ENCODE measurements at regions not wholly inside any gene's neighbourhood (a gene's known extent, or its start where the extent isn't known, plus 50 kb on each side); places are given as distances from the start of the nearest gene placed in this dataset.
"Not testable (repeated sequence)": the region's sequence is repeated elsewhere in the genome, so short reads cannot be mapped to it uniquely, and the experiment has no call there.

- ATAC-seq (replicated peaks), result no peak
- Mint-ChIP-seq H3K9me3 (no peaks in the 10 kb centered on the region), H3K4me1 (no peaks in the 10 kb centered on the region), H3K4me3 (no peak overlapping the region), H3K27ac (no peak overlapping the region), H3K36me3 (no peaks in the 10 kb centered on the region), H3K27me3 (no peaks in the 10 kb centered on the region)
- DNase-seq, result no peak
These were observed 1044.6 kb upstream of the GJE1 start for GRCh38 chr6:141088171-141088570.

- H3K4me1 Mint-ChIP-seq, result no peaks in the 10 kb centered on the region
- no peaks in the 10 kb centered on the region for H3K36me3 Mint-ChIP-seq
- ATAC-seq (replicated peaks) (peak; percentile 79 to 93), DNase-seq (peak; percentile 6)
- H3K9me3 Mint-ChIP-seq, result no peaks in the 10 kb centered on the region
- no peak overlapping the region for H3K4me3 Mint-ChIP-seq
- H3K27me3 Mint-ChIP-seq, result no peaks in the 10 kb centered on the region
- H3K27ac Mint-ChIP-seq, result no peak overlapping the region
These were observed 1055.1 kb upstream of the GJE1 start for GRCh38 chr6:141077355-141078333.

DNA sequence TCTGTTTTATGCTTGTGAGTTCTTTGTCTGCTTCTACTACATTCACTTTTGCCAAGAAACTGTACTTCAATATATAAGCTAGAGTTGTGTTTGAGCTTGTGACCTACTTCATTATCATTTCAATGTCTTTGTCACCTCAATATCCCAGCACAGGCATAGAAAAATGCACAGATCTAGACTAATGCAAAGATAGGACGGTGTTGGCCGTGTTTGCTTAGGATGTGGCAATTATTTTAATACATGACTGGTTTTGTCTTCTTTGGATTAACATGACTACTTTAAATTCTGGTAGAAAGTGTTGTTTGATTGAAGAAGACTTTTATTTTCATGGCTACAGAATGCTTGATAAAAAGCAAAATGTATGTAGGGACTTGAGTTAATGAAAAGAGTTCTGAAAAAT lies 1075.0 kb upstream of the GJE1 start:
- ATAC-seq (replicated peaks) (no peak), DNase-seq (no peak)
- H3K27ac Mint-ChIP-seq, result no peak overlapping the region
- no peaks in the 10 kb centered on the region for H3K36me3 Mint-ChIP-seq
- no peak overlapping the region for H3K4me3 Mint-ChIP-seq
- no peaks in the 10 kb centered on the region for H3K27me3 Mint-ChIP-seq
- H3K9me3 Mint-ChIP-seq, result no peaks in the 10 kb centered on the region
- H3K4me1 Mint-ChIP-seq, result no peaks in the 10 kb centered on the region

DNA sequence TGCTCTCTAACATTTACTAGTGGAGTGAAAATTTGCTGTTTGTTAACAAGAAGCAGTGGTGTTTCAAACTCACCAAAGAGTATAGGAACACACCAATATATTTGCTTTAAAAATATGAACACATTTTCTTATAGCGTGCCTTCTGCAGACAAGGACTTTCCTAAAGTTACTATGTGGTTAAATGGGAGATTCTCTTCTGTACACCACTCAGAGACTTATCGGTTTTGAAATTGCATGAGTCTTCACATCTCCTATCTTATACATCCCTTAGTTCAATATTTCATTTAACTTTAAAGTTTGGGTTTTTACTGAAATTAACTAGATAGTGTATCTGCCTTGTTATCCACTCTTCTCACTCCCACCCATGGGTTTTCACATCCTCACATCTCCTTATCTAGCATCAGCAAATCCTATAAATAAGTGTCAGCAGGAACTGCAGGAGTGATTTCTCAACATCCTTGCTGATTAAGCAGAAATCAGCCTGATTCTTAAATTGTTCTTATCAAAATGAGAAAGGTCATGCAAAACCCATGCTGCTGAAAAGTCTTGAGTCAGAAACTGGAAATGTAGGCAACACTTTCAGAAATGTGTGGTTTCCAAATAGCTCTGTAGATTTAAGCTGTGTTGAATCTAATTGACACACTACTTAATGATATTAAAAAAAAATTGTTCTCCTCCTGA lies 1075.6 kb upstream of the GJE1 start:
- Mint-ChIP-seq H3K36me3 (no peaks in the 10 kb centered on the region), H3K27me3 (no peaks in the 10 kb centered on the region), H3K4me3 (no peak overlapping the region), H3K27ac (no peak overlapping the region), H3K4me1 (no peaks in the 10 kb centered on the region), H3K9me3 (no peaks in the 10 kb centered on the region)
- ATAC-seq (replicated peaks) (no peak), DNase-seq (no peak)

DNA sequence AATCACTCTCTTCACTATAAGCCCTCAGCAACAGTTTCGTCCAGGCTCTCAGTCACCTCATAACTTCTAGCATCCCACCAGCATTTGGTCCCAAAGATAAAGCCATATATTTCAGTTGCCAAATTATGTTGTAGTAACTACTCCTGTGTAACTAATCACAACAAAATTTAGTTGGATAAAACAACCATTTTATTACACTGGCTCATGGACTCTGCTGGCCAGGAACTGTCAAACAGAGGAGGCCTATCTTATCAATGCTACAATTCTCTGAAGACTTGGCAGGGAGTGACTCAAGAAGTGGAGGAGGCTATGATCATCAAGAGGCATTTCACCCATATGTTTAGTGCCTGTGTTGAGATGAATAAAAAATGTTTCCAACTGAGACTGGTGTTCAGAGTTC lies 1082.3 kb upstream of the GJE1 start:
- Mint-ChIP-seq H3K36me3 (no peaks in the 10 kb centered on the region), H3K9me3 (no peaks in the 10 kb centered on the region), H3K4me1 (no peaks in the 10 kb centered on the region), H3K27me3 (no peaks in the 10 kb centered on the region), H3K27ac (no peak overlapping the region), H3K4me3 (no peak overlapping the region)
- ATAC-seq (replicated peaks) (no peak), DNase-seq (no peak)

- no peak overlapping the region for H3K27ac Mint-ChIP-seq
These were observed 1084.3 kb upstream of the GJE1 start for GRCh38 chr6:141048451-141048850.

DNA sequence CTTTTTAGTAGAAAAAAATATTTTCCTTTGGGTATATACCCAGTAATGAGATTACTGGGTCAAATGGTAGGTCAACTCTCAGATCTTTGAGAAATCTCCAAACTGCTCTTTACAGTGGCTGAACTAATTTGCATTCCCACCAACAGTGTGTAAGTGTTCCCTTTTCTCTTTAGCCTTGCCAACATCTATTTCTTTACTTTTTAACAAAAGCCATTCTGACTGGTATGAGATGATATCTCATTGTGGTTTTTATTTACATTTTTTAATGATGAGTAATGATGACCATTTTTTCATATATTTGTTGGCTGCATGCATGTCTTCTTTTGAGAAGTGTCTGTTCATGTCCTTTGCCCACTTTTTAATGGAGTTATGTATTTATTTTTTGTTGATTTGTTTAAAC lies 1086.2 kb upstream of the GJE1 start:
- H3K9me3 Mint-ChIP-seq; H3K27me3 Mint-ChIP-seq; ATAC-seq (replicated peaks); H3K27ac Mint-ChIP-seq; H3K4me1 Mint-ChIP-seq; DNase-seq; H3K4me3 Mint-ChIP-seq; H3K36me3 Mint-ChIP-seq: not testable (repeated sequence)

More at GRCh38 chr6:141048451-141048850, 1084.3 kb upstream of the GJE1 start:
- Mint-ChIP-seq H3K36me3 (no peaks in the 10 kb centered on the region), H3K4me1 (no peaks in the 10 kb centered on the region), H3K4me3 (no peak overlapping the region), H3K9me3 (no peaks in the 10 kb centered on the region), H3K27me3 (no peaks in the 10 kb centered on the region)
- DNase-seq, result no peak
- ATAC-seq (replicated peaks), result no peak

GRCh38 chr6:141041596-141042087 lies 1091.1 kb upstream of the GJE1 start:
- no peak overlapping the region for H3K4me3 Mint-ChIP-seq
- no peaks in the 10 kb centered on the region for H3K4me1 Mint-ChIP-seq
- ATAC-seq (replicated peaks) (no peak), DNase-seq (no peak)
- H3K36me3 Mint-ChIP-seq, result peaks cover 0 to 1% of the 10 kb centered on the region in 2 donors
- no peak overlapping the region for H3K27ac Mint-ChIP-seq
- no peaks in the 10 kb centered on the region for H3K27me3 Mint-ChIP-seq
- peaks cover 0 to 4% of the 10 kb centered on the region in 2 donors for H3K9me3 Mint-ChIP-seq

DNA sequence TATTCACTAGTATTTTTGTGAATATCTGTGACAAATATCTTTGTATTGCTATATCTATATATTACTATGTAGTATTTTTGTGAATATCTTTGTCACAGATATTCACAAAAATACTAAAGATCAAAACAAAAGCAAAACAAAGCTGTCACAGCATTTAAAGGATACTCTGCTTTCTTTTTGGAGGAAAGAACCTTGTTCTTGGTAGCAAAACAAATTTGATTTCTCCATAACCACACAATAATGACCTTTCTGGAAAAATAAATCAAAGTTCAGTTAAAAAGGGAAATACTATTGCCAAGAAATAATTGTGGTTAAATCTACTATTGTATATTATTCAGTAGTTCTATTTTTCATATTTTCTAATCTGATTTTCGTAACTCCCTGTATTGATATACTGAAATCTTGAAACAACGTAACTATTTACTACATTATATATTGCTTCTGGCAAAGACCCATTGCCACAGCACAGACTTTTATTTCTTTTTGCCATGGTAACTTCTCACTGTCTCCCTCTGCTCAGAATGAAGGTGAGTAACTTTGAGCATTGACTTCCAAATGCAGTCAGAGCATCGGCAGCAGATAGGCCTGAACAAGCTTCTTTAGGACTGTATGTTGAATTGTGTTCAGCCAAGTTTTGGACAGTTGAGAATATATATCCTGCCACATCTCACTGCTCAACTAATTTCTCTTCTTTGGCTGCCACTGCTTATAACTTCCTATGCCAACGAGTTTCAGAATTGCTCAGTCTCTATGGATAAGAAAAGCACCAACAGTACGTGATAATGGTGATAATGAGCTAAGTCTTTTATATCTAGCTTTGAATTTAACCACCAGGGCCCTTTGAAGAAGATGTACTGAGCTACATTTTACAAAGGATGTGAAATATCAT lies 1097.2 kb upstream of the GJE1 start:
- Mint-ChIP-seq H3K36me3 (peaks cover 0 to 1% of the 10 kb centered on the region in 2 donors), H3K4me3 (no peak overlapping the region), H3K27me3 (no peaks in the 10 kb centered on the region), H3K4me1 (no peaks in the 10 kb centered on the region), H3K27ac (no peak overlapping the region), H3K9me3 (peaks cover 0 to 4% of the 10 kb centered on the region in 2 donors)
- no peak for DNase-seq
- no peak for ATAC-seq (replicated peaks)

DNA sequence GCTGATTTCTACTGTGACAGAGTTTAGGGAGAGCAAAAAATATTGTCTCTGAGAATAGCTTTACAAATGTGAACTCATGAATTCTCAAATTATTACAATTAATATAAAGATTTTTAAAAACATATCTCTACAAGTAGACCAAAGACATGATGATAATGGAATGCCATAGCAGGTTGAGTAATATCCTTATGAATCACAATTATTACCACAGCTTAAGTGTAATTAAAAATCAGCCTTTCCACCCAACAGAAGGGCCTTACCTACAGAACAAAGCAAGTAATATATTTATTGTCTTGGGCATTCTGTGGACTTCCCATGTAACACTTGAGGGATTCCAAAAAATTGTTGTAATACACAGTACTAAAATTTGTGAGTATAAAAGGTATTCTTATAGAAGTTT lies 1099.6 kb upstream of the GJE1 start:
- no peak for ATAC-seq (replicated peaks)
- no peaks in the 10 kb centered on the region for H3K9me3 Mint-ChIP-seq

DNA sequence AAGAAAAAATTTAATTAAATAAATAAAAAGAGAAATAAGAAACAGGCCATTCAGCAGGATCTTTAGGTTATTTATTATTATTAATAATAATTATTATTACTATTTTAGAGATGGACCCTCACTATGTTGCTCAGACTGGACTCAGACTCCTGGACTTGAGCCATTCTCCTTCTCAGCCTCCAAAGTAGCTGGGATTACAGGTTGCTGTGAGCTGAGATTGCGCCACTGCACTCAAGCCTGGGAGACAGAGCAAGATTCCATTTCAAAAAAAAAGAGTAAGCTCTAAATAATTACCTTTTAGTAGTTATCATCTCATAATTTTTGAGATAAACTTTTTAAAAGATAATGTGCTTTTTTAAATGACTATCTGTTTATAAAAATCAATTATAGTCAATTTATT lies 1102.8 kb upstream of the GJE1 start:
- Mint-ChIP-seq H3K27ac (no peak overlapping the region), H3K9me3 (no peaks in the 10 kb centered on the region), H3K27me3 (no peaks in the 10 kb centered on the region), H3K4me1 (no peaks in the 10 kb centered on the region), H3K4me3 (no peak overlapping the region), H3K36me3 (no peaks in the 10 kb centered on the region)
- no peak for ATAC-seq (replicated peaks)
- DNase-seq, result no peak

More for the DNA sequence above, 1099.6 kb upstream of the GJE1 start:
- H3K36me3 Mint-ChIP-seq, result no peaks in the 10 kb centered on the region
- H3K4me1 Mint-ChIP-seq, result no peaks in the 10 kb centered on the region
- H3K4me3 Mint-ChIP-seq, result no peak overlapping the region
- DNase-seq, result no peak
- H3K27me3 Mint-ChIP-seq, result no peaks in the 10 kb centered on the region
- H3K27ac Mint-ChIP-seq, result no peak overlapping the region

DNA sequence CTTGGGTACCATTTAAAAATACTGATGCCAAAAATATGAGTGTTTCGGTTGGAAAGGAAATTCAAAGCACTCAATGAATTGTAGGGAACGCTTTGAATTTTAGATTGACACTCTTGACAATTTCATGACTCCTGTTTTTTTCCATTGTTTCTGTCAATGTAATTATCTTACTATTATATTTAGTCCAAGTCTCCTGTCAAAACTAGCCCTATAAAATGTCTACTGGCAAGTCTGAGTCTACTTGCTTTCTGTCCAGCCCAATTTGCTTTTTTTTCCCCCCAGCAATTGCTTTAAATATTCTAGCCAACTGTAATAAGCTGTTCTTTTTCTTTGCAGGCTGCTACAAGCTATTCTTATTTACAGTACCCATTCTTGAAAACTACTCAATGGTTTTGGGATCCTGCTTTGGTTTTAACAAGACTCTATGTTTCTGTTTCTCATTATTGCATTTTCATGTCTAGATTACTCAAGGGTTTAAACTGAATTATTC lies 1103.9 kb upstream of the GJE1 start:
- ATAC-seq (replicated peaks), result no peak
- no peaks in the 10 kb centered on the region for H3K27me3 Mint-ChIP-seq
- H3K4me3 Mint-ChIP-seq, result no peak overlapping the region
- H3K9me3 Mint-ChIP-seq, result no peaks in the 10 kb centered on the region
- H3K4me1 Mint-ChIP-seq, result no peaks in the 10 kb centered on the region
- no peak for DNase-seq
- no peak overlapping the region for H3K27ac Mint-ChIP-seq
- no peaks in the 10 kb centered on the region for H3K36me3 Mint-ChIP-seq

DNA sequence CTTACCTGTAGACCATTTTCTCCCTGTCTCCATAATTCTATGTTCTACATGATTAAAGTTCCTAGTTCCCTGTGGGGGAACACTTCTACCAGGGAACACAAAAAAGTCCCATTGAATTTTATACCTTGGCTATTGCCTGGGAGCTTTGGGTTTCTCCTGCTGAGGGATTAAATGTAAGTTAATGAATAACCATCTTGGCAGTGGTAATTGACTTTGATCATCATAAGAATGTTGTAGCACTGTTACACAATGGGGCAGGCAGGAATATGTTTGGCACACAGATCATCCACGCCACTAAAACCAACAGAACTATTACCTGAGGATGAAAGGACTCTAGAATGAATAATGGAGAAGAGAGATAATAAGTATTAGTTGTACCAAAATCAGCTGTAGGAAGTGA lies 1106.2 kb upstream of the GJE1 start:
- Mint-ChIP-seq H3K4me3 (no peak overlapping the region), H3K4me1 (no peaks in the 10 kb centered on the region), H3K27me3 (no peaks in the 10 kb centered on the region), H3K27ac (no peak overlapping the region), H3K9me3 (peaks cover 3% of the 10 kb centered on the region in 2 donors), H3K36me3 (no peaks in the 10 kb centered on the region)
- DNase-seq (no peak), ATAC-seq (replicated peaks) (no peak)

GRCh38 chr6:141024526-141024925 lies 1108.2 kb upstream of the GJE1 start:
- peaks cover 3% of the 10 kb centered on the region in 2 donors for H3K9me3 Mint-ChIP-seq
- no peaks in the 10 kb centered on the region for H3K4me1 Mint-ChIP-seq
- ATAC-seq (replicated peaks) (no peak), DNase-seq (no peak)
- no peaks in the 10 kb centered on the region for H3K36me3 Mint-ChIP-seq
- no peak overlapping the region for H3K27ac Mint-ChIP-seq
- H3K27me3 Mint-ChIP-seq, result no peaks in the 10 kb centered on the region
- no peak overlapping the region for H3K4me3 Mint-ChIP-seq

Data from stimulated activated naive B cell treated with anti-CD40 and anti-IgM and Interleukin-4, amounts not matched to agents 10 μg/mL and 1 μg/mL and 100 μg/mL, for 72 hours (primary cell).